Progenitor cell of endocrine pancreas (in vitro differentiated cells): ENCODE measurements at regions not wholly inside any gene's neighbourhood (a gene's known extent, or its start where the extent isn't known, plus 50 kb on each side); places are given as distances from the start of the nearest gene placed in this dataset.
"Not testable (repeated sequence)": the region's sequence is repeated elsewhere in the genome, so short reads cannot be mapped to it uniquely, and the experiment has no call there.

ENCODE experiments used
- DNase-seq: peaks from one replicate; pipeline ENCODE4 v3.0.0; 2021; ENCODE audit warnings: low spot score; ENCODE audit not compliant: unreplicated experiment
- H3K27ac Mint-ChIP-seq: 2 replicates; pipeline ENCODE4 v1.8.0; 2021; ENCODE audit warnings: mild to moderate bottlenecking, moderate library complexity, mixed read lengths
- H3K27me3 Mint-ChIP-seq: 2 replicates; pipeline ENCODE4 v1.8.0; 2021; ENCODE audit warnings: mixed read lengths
- H3K36me3 Mint-ChIP-seq: 2 replicates; pipeline ENCODE4 v1.8.0; 2022; ENCODE audit warnings: mixed read lengths; ENCODE audit not compliant: insufficient read depth
- H3K4me1 Mint-ChIP-seq: 2 replicates; pipeline ENCODE4 v1.8.0; 2021; ENCODE audit warnings: low read depth, mixed read lengths
- H3K4me3 Mint-ChIP-seq: 2 replicates; pipeline ENCODE4 v1.8.0; 2021; ENCODE audit warnings: low read depth, mild to moderate bottlenecking, moderate library complexity, mixed read lengths
- H3K9me3 Mint-ChIP-seq: 2 replicates; pipeline ENCODE4 v1.8.0; 2021; ENCODE audit warnings: low read depth, mixed read lengths
- CTCF ChIP-seq: fragments of 200-600 bp; sonication (generic); IDR thresholded peaks from one replicate; pipeline ENCODE4 v1.5.0; 2021; ENCODE audit warnings: antibody characterized with exemption, mild to moderate bottlenecking; ENCODE audit not compliant: unreplicated experiment

GRCh38 chr2:39870871-39871270 is 91.8 kb upstream of the THUMPD2 start:
- Mint-ChIP-seq H3K27me3 (peaks cover 5% of the 10 kb centered on the region), H3K4me3 (no peak overlapping the region), H3K9me3 (no peaks in the 10 kb centered on the region), H3K27ac (no peak overlapping the region), H3K36me3 (no peaks in the 10 kb centered on the region), H3K4me1 (no peaks in the 10 kb centered on the region)
- TF ChIP-seq CTCF = no peak
- DNase-seq = no peak

GRCh38 chr2:39867268-39867667 is 88.2 kb upstream of the THUMPD2 start:
- Mint-ChIP-seq H3K27ac (no peak overlapping the region), H3K36me3 (no peaks in the 10 kb centered on the region), H3K4me3 (no peak overlapping the region), H3K4me1 (no peaks in the 10 kb centered on the region), H3K27me3 (peaks cover 5% of the 10 kb centered on the region), H3K9me3 (peaks cover 17% of the 10 kb centered on the region)
- no peak for DNase-seq
- TF ChIP-seq CTCF = no peak

- no peak for DNase-seq
- H3K4me3 Mint-ChIP-seq = no peak overlapping the region
- no peak for TF ChIP-seq CTCF
- H3K27ac Mint-ChIP-seq = no peak overlapping the region
- peaks cover 17% of the 10 kb centered on the region for H3K9me3 Mint-ChIP-seq
- no peaks in the 10 kb centered on the region for H3K4me1 Mint-ChIP-seq
- H3K36me3 Mint-ChIP-seq = no peaks in the 10 kb centered on the region
- H3K27me3 Mint-ChIP-seq = no peaks in the 10 kb centered on the region
Observed at GRCh38 chr2:39865751-39866150, 86.7 kb upstream of the THUMPD2 start.

- peaks cover 17% of the 10 kb centered on the region for H3K9me3 Mint-ChIP-seq
- H3K4me1 Mint-ChIP-seq, H3K27me3 Mint-ChIP-seq, H3K27ac Mint-ChIP-seq, H3K4me3 Mint-ChIP-seq, DNase-seq, H3K36me3 Mint-ChIP-seq: not testable (repeated sequence)
Observed at GRCh38 chr2:39863672-39864071, 84.6 kb upstream of the THUMPD2 start.

GRCh38 chr2:39860538-39860937 is 81.5 kb upstream of the THUMPD2 start:
- H3K27ac Mint-ChIP-seq = no peak overlapping the region
- no peaks in the 10 kb centered on the region for H3K36me3 Mint-ChIP-seq
- no peak for TF ChIP-seq CTCF
- H3K4me3 Mint-ChIP-seq = no peak overlapping the region
- no peaks in the 10 kb centered on the region for H3K4me1 Mint-ChIP-seq
- no peak for DNase-seq
- H3K9me3 Mint-ChIP-seq = peaks cover 17% of the 10 kb centered on the region
- no peaks in the 10 kb centered on the region for H3K27me3 Mint-ChIP-seq

- Mint-ChIP-seq H3K4me1 (no peaks in the 10 kb centered on the region), H3K27ac (no peak overlapping the region), H3K27me3 (no peaks in the 10 kb centered on the region), H3K9me3 (peaks cover 12% of the 10 kb centered on the region), H3K36me3 (no peaks in the 10 kb centered on the region), H3K4me3 (no peak overlapping the region)
- no peak for TF ChIP-seq CTCF
- DNase-seq = no peak
Observed at GRCh38 chr2:39858677-39859076, 79.6 kb upstream of the THUMPD2 start.
